Skeletal muscle satellite cell (primary cell): ENCODE measurements at regions not wholly inside any gene's neighbourhood (a gene's known extent, or its start where the extent isn't known, plus 50 kb on each side); places are given as distances from the start of the nearest gene placed in this dataset.
"Not testable (repeated sequence)": the region's sequence is repeated elsewhere in the genome, so short reads cannot be mapped to it uniquely, and the experiment has no call there.

Experiments used
- H3K27me3 ChIP-seq: 2 replicates; pipeline ENCODE4 v1.7.0; 2013; ENCODE audit warnings: low read length; ENCODE audit not compliant: control insufficient read depth, insufficient read depth
- H3K36me3 ChIP-seq: 2 replicates; pipeline ENCODE4 v1.7.0; 2013; ENCODE audit warnings: mild to moderate bottlenecking, control low read depth, low read length; ENCODE audit not compliant: insufficient read depth
- H3K4me1 ChIP-seq: 2 replicates; pipeline ENCODE4 v1.7.0; 2013; ENCODE audit warnings: low read length; ENCODE audit not compliant: control insufficient read depth, insufficient read depth
- H3K4me2 ChIP-seq: 2 replicates; pipeline ENCODE4 v1.7.0; 2013; ENCODE audit warnings: mild to moderate bottlenecking, low read length
- H3K4me3 ChIP-seq: 2 replicates; pipeline ENCODE4 v1.7.0; 2013; ENCODE audit warnings: low read length
- H3K9ac ChIP-seq: 2 replicates; pipeline ENCODE4 v1.7.0; 2013; ENCODE audit warnings: mild to moderate bottlenecking, low read depth, low read length, moderate library complexity
- H3K9me3 ChIP-seq: replicated peaks from 2 replicates; pipeline ENCODE4 v1.7.0; 2013; ENCODE audit warnings: mild to moderate bottlenecking, control low read depth, low read length

DNA sequence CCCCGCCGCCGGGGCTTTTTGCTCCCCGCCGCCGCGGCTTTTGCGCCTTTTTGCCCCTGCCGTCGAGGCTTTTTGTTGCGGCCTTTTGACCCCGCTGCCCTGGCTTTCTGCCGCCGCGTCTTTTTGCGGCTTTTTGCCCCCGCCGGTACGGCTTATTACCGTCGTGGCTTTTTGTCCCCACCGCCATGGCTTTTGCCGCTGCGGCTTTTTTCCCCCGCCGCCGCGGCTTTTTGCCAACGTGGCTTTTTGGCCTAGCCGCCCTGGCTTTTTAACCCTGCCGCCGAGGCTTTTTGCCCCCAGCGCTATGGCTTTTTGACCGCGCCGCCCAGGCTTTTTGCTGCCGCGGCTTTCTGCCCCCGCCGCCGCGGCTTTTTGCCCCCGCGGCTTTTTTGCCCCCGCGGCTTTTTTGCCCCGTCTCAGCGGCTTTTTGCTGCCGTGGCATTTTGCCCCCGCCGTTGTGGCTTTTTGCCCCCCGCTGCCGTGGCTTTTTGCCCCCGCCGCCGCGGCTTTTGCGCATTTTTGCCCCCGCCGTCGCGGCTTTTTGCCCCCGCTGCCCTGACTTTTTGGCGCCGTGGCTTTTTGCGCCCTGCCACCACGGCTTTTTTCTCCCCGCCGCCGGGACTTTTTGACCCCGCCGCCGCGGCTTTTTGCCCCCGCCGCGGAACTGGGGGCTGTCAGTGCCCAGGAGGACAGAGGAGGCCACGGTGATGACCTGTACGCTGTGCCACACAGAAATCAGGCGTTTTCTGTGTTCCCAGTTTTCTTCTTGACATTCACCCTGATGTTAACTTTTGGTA lies 4828.5 kb upstream of the OR11H1 start:
- H3K36me3 ChIP-seq, H3K4me1 ChIP-seq, H3K9me3 ChIP-seq, H3K9ac ChIP-seq, H3K27me3 ChIP-seq, H3K4me3 ChIP-seq, H3K4me2 ChIP-seq: not testable (repeated sequence)

DNA sequence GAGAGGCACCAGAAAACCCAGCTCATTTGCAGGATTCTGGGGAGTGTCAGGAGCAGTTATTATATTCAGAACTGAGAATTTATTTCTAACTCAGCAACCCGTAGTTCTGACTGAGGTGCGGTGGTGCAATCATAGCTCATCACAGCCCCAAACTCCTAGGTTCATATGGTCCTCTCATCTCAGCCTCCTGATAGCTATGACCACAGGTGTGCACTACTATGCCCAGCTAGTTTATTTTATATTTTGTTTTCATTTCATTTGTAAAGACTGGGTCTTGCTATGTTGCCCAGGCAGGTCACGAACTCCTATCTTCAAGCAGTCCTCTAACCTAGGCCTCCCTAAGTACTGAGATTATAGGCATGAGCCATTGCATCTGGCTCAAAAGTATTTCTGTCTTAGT lies 4819.8 kb upstream of the OR11H1 start:
- not testable (repeated sequence) for H3K9me3 ChIP-seq, H3K4me3 ChIP-seq, H3K36me3 ChIP-seq

DNA sequence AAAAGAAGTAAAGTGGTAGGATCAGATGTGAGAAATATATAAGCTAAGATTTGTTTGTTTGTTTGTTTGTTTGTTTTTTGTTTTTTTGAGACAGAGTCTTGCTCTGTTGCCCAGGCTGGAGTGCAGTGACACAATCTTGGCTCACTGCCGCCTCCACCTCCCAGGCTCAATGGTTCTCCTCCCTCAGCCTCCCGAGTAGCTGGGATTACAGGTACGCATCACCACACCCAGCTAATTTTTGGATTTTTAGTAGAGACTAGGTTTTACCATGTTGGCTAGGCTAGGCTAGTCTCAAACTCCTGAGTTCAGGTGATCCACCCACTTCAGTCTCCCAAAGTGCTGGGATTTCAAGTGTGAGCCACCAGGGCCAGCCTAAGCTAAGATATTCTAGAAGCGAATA lies 4817.1 kb upstream of the OR11H1 start:
- H3K4me1 ChIP-seq, H3K4me3 ChIP-seq, H3K36me3 ChIP-seq, H3K9ac ChIP-seq, H3K4me2 ChIP-seq, H3K27me3 ChIP-seq: not testable (repeated sequence)
- H3K9me3 ChIP-seq = peaks cover 18% of the 10 kb centered on the region

More for the DNA sequence above, 4819.8 kb upstream of the OR11H1 start:
- H3K9ac ChIP-seq, H3K27me3 ChIP-seq, H3K4me2 ChIP-seq, H3K4me1 ChIP-seq: not testable (repeated sequence)

DNA sequence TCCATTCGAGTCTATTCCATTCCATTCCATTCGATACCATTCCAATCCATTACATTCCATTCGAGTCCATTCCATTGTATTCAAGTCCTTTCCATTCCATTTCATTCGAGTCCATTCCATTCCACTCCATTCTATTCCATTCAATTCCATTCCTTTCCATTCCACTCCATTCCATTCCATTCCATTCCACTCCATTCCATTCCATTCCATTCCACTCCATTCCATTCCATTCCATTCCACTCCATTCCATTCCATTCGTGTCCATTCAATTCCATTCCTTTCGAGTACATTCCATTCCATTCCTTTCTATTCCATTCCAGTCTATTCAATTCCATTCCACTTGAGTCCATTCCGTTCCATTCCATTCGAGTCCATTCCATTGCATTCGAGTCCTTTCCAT lies 4805.2 kb upstream of the OR11H1 start:
- H3K4me2 ChIP-seq, H3K9ac ChIP-seq, H3K4me3 ChIP-seq, H3K27me3 ChIP-seq, H3K4me1 ChIP-seq, H3K36me3 ChIP-seq: not testable (repeated sequence)
- H3K9me3 ChIP-seq = peaks cover 20% of the 10 kb centered on the region

DNA sequence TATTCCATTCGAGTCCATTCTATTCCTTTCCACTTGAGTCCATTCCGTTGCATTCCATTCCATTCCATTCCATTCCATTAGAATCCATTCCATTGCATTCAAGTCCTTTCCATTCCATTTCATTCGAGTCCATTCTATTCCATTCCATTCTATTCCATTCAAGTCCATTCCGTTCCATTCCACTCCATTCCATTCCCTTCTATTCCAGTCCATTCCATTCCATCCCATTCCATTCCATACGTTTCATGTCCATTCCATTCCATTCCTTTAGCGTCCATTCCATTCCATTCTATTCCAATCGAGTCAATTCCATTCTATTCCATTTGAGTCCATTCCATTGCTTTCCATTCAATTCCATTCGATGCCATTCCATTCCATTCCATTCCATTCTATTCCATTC lies 4804.0 kb upstream of the OR11H1 start:
- H3K36me3 ChIP-seq, H3K4me2 ChIP-seq, H3K27me3 ChIP-seq, H3K9ac ChIP-seq, H3K4me1 ChIP-seq, H3K4me3 ChIP-seq: not testable (repeated sequence)
- peaks cover 26% of the 10 kb centered on the region for H3K9me3 ChIP-seq

DNA sequence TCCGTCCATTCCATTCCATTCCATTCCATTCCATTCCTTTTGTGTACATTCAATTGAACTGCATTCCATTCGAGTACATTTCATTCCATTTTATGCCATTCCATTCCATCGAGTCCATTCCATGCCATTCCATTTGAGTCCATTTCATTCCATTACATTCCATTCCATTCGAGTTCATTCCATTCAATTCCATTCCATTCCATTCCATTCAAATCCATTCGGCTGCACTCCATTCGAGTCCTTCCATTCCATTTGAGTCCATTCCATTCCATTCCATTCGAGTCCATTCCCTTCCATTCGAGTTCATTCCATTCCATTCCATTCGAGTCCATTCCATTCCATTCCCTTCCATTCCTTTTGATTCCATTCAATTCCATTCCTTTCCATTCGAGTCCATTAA lies 4800.6 kb upstream of the OR11H1 start:
- H3K4me2 ChIP-seq = no peak overlapping the region
- H3K27me3 ChIP-seq = no peaks in the 10 kb centered on the region
- no peak overlapping the region for H3K9ac ChIP-seq
- H3K9me3 ChIP-seq = peaks cover 48% of the 10 kb centered on the region
- no peak overlapping the region for H3K4me3 ChIP-seq
- H3K36me3 ChIP-seq = no peaks in the 10 kb centered on the region
- H3K4me1 ChIP-seq = no peaks in the 10 kb centered on the region

DNA sequence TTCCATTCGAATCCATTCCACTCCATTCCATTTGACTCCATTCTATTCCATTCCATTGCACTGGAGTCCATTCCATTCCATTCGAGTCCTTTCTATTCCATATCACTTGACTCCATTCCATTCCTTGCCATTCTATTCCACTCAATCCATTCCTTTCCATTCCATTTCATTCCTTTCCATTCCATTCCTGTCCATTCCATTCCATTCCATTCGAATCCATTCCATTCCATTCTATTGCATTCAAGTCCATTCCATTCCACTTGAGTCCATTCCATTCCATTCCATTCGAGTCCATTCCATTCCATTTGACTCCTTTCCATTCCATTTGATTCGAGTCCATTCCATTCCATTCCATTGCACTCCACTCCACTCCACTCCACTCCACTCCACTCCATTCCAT lies 4798.0 kb upstream of the OR11H1 start:
- H3K4me2 ChIP-seq, H3K4me3 ChIP-seq, H3K27me3 ChIP-seq, H3K9ac ChIP-seq, H3K36me3 ChIP-seq, H3K4me1 ChIP-seq: not testable (repeated sequence)
- peaks cover 47% of the 10 kb centered on the region for H3K9me3 ChIP-seq

DNA sequence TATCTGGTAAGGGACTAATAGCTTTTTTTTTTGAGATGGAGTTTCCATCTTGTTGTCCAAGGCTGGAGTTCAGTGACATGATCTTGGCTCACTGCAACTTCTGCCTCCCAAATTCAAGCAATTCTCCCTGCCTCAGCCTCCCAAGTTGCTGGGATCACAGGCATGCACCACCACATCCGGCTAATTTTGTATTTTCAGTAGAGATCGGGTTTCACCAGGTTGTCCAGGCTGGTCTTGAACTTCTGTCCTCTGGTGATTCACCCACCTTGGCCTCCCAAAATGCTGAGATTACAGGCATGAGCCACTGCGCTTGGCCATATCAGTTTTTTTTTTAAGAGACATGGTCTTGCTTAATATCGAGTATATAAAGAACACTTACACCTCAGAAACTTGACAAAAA lies 4797.3 kb upstream of the OR11H1 start:
- not testable (repeated sequence) for H3K36me3 ChIP-seq, H3K27me3 ChIP-seq, H3K9ac ChIP-seq, H3K4me2 ChIP-seq, H3K4me1 ChIP-seq, H3K4me3 ChIP-seq
- H3K9me3 ChIP-seq = peaks cover 51% of the 10 kb centered on the region

DNA sequence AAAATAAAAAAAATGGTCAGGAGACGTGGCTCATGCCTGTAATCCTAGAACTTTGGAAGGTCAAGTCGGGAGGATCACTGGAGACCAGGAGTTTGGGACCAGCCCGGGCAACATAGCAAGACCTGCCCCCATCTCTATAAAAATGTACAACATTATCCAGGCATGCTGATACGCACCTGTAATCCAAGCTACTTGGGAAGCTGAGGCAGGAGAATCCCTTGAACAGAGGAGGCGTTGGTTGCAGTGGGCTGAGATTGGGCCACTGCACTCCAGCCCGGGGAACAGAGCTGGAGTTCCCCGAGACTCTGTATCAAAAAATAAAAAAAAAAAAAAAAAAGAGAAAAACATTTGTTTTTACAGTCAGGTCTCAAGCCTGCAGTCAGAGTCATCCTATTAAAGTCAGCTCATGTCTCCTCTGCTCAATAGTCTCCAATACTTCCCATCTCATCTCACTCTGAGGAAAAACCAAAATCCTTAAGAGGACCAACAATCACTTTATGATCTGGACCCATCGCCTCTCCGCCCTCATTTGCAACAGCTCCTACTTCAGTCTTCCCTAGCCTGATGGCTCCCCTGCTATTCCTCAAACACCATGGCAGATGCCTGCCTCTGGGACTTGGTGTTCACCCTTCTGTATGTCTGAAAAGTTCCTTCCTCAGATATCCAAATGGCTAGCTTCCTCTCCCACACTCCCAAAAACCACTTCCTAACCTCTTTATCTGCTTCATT lies 4796.6 kb upstream of the OR11H1 start:
- not testable (repeated sequence) for H3K4me3 ChIP-seq, H3K9ac ChIP-seq, H3K4me2 ChIP-seq, H3K27me3 ChIP-seq, H3K36me3 ChIP-seq, H3K4me1 ChIP-seq
- peaks cover 51% of the 10 kb centered on the region for H3K9me3 ChIP-seq

DNA sequence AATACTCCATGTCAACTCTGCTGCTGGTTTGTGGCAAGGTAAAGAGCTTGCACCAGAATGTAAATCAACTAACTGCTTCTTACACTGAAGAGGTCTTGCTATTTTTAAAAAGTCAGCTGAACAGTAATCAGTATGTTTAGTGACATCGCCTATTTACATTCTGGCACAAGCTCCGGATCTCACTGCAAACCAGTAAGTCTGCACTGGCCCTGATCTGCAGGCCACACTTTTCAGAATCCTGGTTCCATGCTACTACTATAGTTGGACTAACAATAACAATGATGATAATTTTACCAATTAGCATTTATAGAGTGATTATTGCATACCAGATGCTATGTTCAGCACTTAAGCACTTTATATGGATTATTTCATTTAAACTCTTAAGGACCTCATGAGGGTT lies 4792.9 kb upstream of the OR11H1 start:
- H3K27me3 ChIP-seq, H3K9ac ChIP-seq, H3K4me1 ChIP-seq, H3K4me2 ChIP-seq, H3K36me3 ChIP-seq, H3K4me3 ChIP-seq: not testable (repeated sequence)
- H3K9me3 ChIP-seq = peaks cover 29% of the 10 kb centered on the region

DNA sequence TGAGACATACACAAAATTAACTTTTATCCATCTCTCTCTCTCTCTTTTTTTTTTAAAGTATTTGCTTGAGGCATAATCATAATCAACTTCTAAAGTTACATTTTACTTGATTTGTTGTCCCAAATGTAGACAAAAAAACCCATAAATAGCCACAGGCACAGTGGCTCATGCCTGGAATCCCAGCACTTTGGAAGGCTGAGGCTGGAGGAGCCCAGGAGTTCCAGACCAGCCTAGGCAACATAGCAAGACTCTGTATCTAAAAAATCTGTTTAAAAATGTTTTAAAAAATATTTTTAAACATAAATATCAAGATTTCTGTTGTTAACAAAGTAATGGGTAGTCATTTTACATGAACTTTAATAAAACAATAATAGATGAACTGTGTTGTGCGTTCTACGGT lies 4791.1 kb upstream of the OR11H1 start:
- not testable (repeated sequence) for H3K9ac ChIP-seq, H3K27me3 ChIP-seq, H3K4me1 ChIP-seq, H3K4me3 ChIP-seq, H3K36me3 ChIP-seq, H3K4me2 ChIP-seq
- peaks cover 24% of the 10 kb centered on the region for H3K9me3 ChIP-seq

DNA sequence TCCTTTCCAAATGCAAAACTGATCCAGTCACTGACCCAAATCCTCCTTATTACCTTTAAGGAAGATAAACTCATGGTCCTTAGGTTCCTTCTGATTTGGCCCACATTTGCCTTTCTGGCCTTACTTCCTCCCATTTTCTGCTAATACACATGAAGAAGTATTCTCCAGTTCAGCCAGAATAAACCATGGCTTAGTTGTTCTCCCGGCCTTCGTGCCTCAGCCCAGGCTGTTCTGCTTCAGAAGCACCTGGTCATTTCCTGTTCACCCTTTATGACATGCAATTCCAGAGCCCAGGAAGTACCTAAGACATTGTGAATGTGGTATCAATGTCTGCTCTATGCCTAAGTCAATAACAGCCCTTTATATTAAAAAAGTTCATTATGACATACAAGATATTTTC lies 4790.1 kb upstream of the OR11H1 start:
- peaks cover 19% of the 10 kb centered on the region for H3K9me3 ChIP-seq

More for the DNA sequence above, 4790.1 kb upstream of the OR11H1 start:
- not testable (repeated sequence) for H3K27me3 ChIP-seq, H3K4me1 ChIP-seq, H3K4me2 ChIP-seq, H3K4me3 ChIP-seq, H3K36me3 ChIP-seq, H3K9ac ChIP-seq
